ENCODE measurements at regions not wholly inside any gene's neighbourhood (a gene's known extent, or its start where the extent isn't known, plus 50 kb on each side); places are given as distances from the start of the nearest gene placed in this dataset.

- intact Hi-C loops (cut with micrococcal nuclease; ENCODE audit: unreplicated experiment): no loop called here
- no peaks in the 10 kb centered on the region for H3F3A ChIP-seq (ENCODE audit: insufficient read depth, low read depth)
These were observed 128.3 kb upstream of the GADL1 start for GRCh38 chr3:31022716-31023115.

GRCh38 chr3:31025541-31025940, 131.1 kb upstream of the GADL1 start:
- intact Hi-C loops (cut with micrococcal nuclease; ENCODE audit: unreplicated experiment): no loop called here
- BruUV-seq (replicated peaks): no TSS peak
- H3K79me2 ChIP-seq (ENCODE audit: low read depth): no peaks in the 10 kb centered on the region
- H3K27ac ChIP-seq: no peak overlapping the region
- H3K4me2 ChIP-seq: no peak overlapping the region
- TF ChIP-seq EZH2 (IDR thresholded peaks at IDR 0.05; ENCODE audit: low read depth): no peak
- TF ChIP-seq CTCF (conservative IDR thresholded peaks at IDR 0.05): no peak
- H2AFZ ChIP-seq: no peak overlapping the region
- H3K9me3 ChIP-seq (ENCODE audit: insufficient read depth, low read depth): no peaks in the 10 kb centered on the region
- H3K9me2 ChIP-seq (ENCODE audit: insufficient read depth): no peaks in the 10 kb centered on the region
- H3K4me3 ChIP-seq: no peak overlapping the region
- H3F3A ChIP-seq (ENCODE audit: insufficient read depth, low read depth): no peaks in the 10 kb centered on the region
- no peaks in the 10 kb centered on the region for H3K27me3 ChIP-seq (ENCODE audit: insufficient read depth, low read depth)
- H3K4me1 ChIP-seq (replicated peaks; ENCODE audit: insufficient read depth): no peaks in the 10 kb centered on the region
- no peak for DNase-seq
- no peaks in the 10 kb centered on the region for H3K36me3 ChIP-seq (ENCODE audit: low read depth)
- ChIA-PET POLR2A (ENCODE audit: unreplicated experiment) (no interaction called here), CTCF (no interaction called here)
- H4K20me1 ChIP-seq (ENCODE audit: insufficient read depth): no peaks in the 10 kb centered on the region

More at GRCh38 chr3:31022716-31023115, 128.3 kb upstream of the GADL1 start:
- BruUV-seq (replicated peaks): no TSS peak
- H2AFZ ChIP-seq: no peak overlapping the region
- H3K27ac ChIP-seq: no peak overlapping the region
- no peaks in the 10 kb centered on the region for H3K36me3 ChIP-seq (ENCODE audit: low read depth)
- POLR2A ChIA-PET (ENCODE audit: unreplicated experiment): no interaction called here
- DNase-seq: no peak
- no peaks in the 10 kb centered on the region for H3K79me2 ChIP-seq (ENCODE audit: low read depth)
- no peaks in the 10 kb centered on the region for H4K20me1 ChIP-seq (ENCODE audit: insufficient read depth)
- no peaks in the 10 kb centered on the region for H3K4me1 ChIP-seq (replicated peaks; ENCODE audit: insufficient read depth)
- H3K27me3 ChIP-seq (ENCODE audit: insufficient read depth, low read depth): no peaks in the 10 kb centered on the region
- TF ChIP-seq EZH2 (IDR thresholded peaks at IDR 0.05; ENCODE audit: low read depth) (no peak), CTCF (conservative IDR thresholded peaks at IDR 0.05) (no peak)
- no peaks in the 10 kb centered on the region for H3K9me2 ChIP-seq (ENCODE audit: insufficient read depth)
- H3K9me3 ChIP-seq (ENCODE audit: insufficient read depth, low read depth): no peaks in the 10 kb centered on the region
- H3K4me3 ChIP-seq: no peak overlapping the region
- CTCF ChIA-PET: no interaction called here
- H3K4me2 ChIP-seq: no peak overlapping the region

GRCh38 chr3:31027191-31027761, 132.8 kb upstream of the GADL1 start:
- Histone ChIP-seq H3K4me1 (replicated peaks; ENCODE audit: insufficient read depth) (no peaks in the 10 kb centered on the region), H3K4me3 (no peak overlapping the region), H4K20me1 (ENCODE audit: insufficient read depth) (no peaks in the 10 kb centered on the region), H2AFZ (no peak overlapping the region), H3K4me2 (no peak overlapping the region), H3F3A (ENCODE audit: insufficient read depth, low read depth) (no peaks in the 10 kb centered on the region), H3K79me2 (ENCODE audit: low read depth) (no peaks in the 10 kb centered on the region), H3K9me2 (ENCODE audit: insufficient read depth) (no peaks in the 10 kb centered on the region), H3K27ac (no peak overlapping the region), H3K27me3 (ENCODE audit: insufficient read depth, low read depth) (no peaks in the 10 kb centered on the region), H3K36me3 (ENCODE audit: low read depth) (no peaks in the 10 kb centered on the region), H3K9me3 (ENCODE audit: insufficient read depth, low read depth) (no peaks in the 10 kb centered on the region)
- CTCF ChIA-PET: no interaction called here
- POLR2A ChIA-PET (ENCODE audit: unreplicated experiment): no interaction called here
- TF ChIP-seq EZH2 (IDR thresholded peaks at IDR 0.05; ENCODE audit: low read depth) (no peak), CTCF (conservative IDR thresholded peaks at IDR 0.05) (no peak)
- no peak for DNase-seq
- intact Hi-C loops (cut with micrococcal nuclease; ENCODE audit: unreplicated experiment): no loop called here
- no TSS peak for BruUV-seq (replicated peaks)
